HCT116 (cell line): ENCODE measurements at regions not wholly inside any gene's neighbourhood (a gene's known extent, or its start where the extent isn't known, plus 50 kb on each side); places are given as distances from the start of the nearest gene placed in this dataset.

Experiments used
- ATAC-seq: fragments of 200-7000 bp; cut with Tn5 transposase; 2 replicates; pipeline ENCODE4 v1.9.1; 2020; ENCODE audit warnings: mild to moderate bottlenecking, moderate library complexity
- BruUV-seq: library from RNA; stranded (reverse); fragments of 400-500 nt; replicated peaks from 2 replicates; lab custom pipeline; 2021; lab: Mats Ljungman, UMichigan
- CTCF ChIA-PET: fragments of 300-600 bp; sonication (Branson Sonifier 250); formaldehyde crosslinking; loops from one replicate; lab custom pipeline; 2021; ENCODE audit warnings: antibody characterized with exemption; lab: Charles Lee
- POLR2A ChIA-PET: fragments of 300-600, 350-600 bp; sonication (Branson Sonifier 250); formaldehyde crosslinking; loops from one replicate; lab custom pipeline; 2021; ENCODE audit warnings: antibody characterized with exemption; lab: Charles Lee
- RAD21 ChIA-PET, 2 experiments: fragments of 300-600 bp; sonication (Branson Sonifier 250); formaldehyde crosslinking; loops; one replicate each; lab custom pipeline; 2023; ENCODE audit warnings: low total read pairs in 2 of 2; ENCODE audit not compliant: uncharacterized antibody in 2 of 2, unreplicated experiment in 2 of 2, low non-redundant PET in 1 of 2; lab: Charles Lee
- DNase-seq: peaks from one replicate; pipeline ENCODE4 v3.0.0-alpha.2; 2010; ENCODE audit warnings: low read depth, low spot score
- H2AFZ ChIP-seq: fragments of 200-600 bp; shearing (Covaris generic), sonication (generic); 2 replicates; pipeline ENCODE4 v1.6.1; 2017; ENCODE audit warnings: low read depth, mixed run types, mixed read lengths, antibody characterized with exemption, low read length; ENCODE audit not compliant: poor library complexity, severe bottlenecking
- H3K27ac ChIP-seq: 2 replicates; pipeline ENCODE4 v1.5.1; 2012; ENCODE audit warnings: low read depth, low read length
- H3K27me3 ChIP-seq: fragments of 200-600 bp; sonication (generic); 2 replicates; pipeline ENCODE4 v1.6.1; 2016; ENCODE audit warnings: mixed run types, low read length, mixed read lengths; ENCODE audit not compliant: insufficient read depth
- H3K36me3 ChIP-seq, 2 experiments: fragments of 200-500 bp in 1 of 2; fragments of 200-600 bp in 1 of 2; sonication (Bioruptor generic) in 1 of 2; sonication (generic) in 1 of 2; 2 replicates each; pipeline versions ENCODE4 v1.5.1 to v1.6.1; 2014 to 2016; ENCODE audit warnings: low read length in 2 of 2, inconsistent platforms in 1 of 2, mixed read lengths in 1 of 2, mixed run types in 1 of 2; ENCODE audit not compliant: insufficient read depth in 2 of 2, control insufficient read depth in 1 of 2
- H3K4me1 ChIP-seq, 2 experiments: fragments of 200-600 bp in 1 of 2; sonication (generic) in 1 of 2; 2 replicates each; pipeline versions ENCODE4 v1.5.1 to v1.6.1; 2012 to 2017; ENCODE audit warnings: low read length in 2 of 2, inconsistent platforms in 1 of 2, mild to moderate bottlenecking in 1 of 2, mixed read lengths in 1 of 2, mixed run types in 1 of 2, moderate library complexity in 1 of 2; ENCODE audit not compliant: insufficient read depth in 2 of 2, control insufficient read depth in 1 of 2
- H3K4me2 ChIP-seq: fragments of 200-600 bp; sonication (generic); 2 replicates; pipeline ENCODE4 v1.6.1; 2017; ENCODE audit warnings: mixed run types, low read length, mixed read lengths
- H3K4me3 ChIP-seq, 2 experiments: fragments of 200-600 bp in 1 of 2; sonication (generic) in 1 of 2; replicated peaks in 1 of 2; 2 replicates each; pipeline ENCODE4 v1.5.1; 2011 to 2016; ENCODE audit warnings: low read length in 2 of 2, control low read depth in 1 of 2, low read depth in 1 of 2, mild to moderate bottlenecking in 1 of 2, mixed read lengths in 1 of 2, mixed run types in 1 of 2
- H3K79me2 ChIP-seq: fragments of 200-600 bp; sonication (generic); 2 replicates; pipeline ENCODE4 v1.6.1; 2017; ENCODE audit warnings: mild to moderate bottlenecking, mixed run types, low read length, moderate library complexity, mixed read lengths; ENCODE audit not compliant: insufficient read depth
- H3K9ac ChIP-seq: fragments of 200-600 bp; sonication (generic); 2 replicates; pipeline ENCODE4 v1.6.1; 2016; ENCODE audit warnings: low read length, mixed read lengths
- H3K9me2 ChIP-seq: fragments of 200-600 bp; sonication (generic), shearing (Covaris generic); 2 replicates; pipeline ENCODE4 v1.6.1; 2017; ENCODE audit warnings: mixed run types, mild to moderate bottlenecking, moderate library complexity; ENCODE audit not compliant: insufficient read depth
- H3K9me3 ChIP-seq, 2 experiments: fragments of 200-500 bp in 1 of 2; fragments of 200-600 bp in 1 of 2; sonication (Bioruptor generic) in 1 of 2; sonication (generic) in 1 of 2; 2 replicates each; pipeline ENCODE4 v1.6.1; 2014 to 2017; ENCODE audit warnings: low read length in 2 of 2, mixed read lengths in 2 of 2, inconsistent platforms in 1 of 2, low read depth in 1 of 2, mild to moderate bottlenecking in 1 of 2, mixed run types in 1 of 2, moderate library complexity in 1 of 2; ENCODE audit not compliant: control insufficient read depth in 1 of 2, insufficient read depth in 1 of 2
- H4K20me1 ChIP-seq: fragments of 200-600 bp; sonication (generic), shearing (Covaris generic); 2 replicates; pipeline ENCODE4 v1.6.1; 2017; ENCODE audit warnings: mixed run types, mild to moderate bottlenecking, moderate library complexity; ENCODE audit not compliant: insufficient read depth
- CBX3 ChIP-seq: IDR thresholded peaks from 2 replicates; pipeline ENCODE4 v1.6.1; 2012; ENCODE audit warnings: low read depth
- CEBPB ChIP-seq: IDR thresholded peaks from 2 replicates; pipeline ENCODE4 v1.6.1; 2012; ENCODE audit warnings: low read depth
- EGR1 ChIP-seq: IDR thresholded peaks from 2 replicates; pipeline ENCODE4 v1.6.1; 2012; ENCODE audit warnings: low read depth
- ELF1 ChIP-seq: IDR thresholded peaks from 2 replicates; pipeline ENCODE4 v1.6.1; 2012; ENCODE audit warnings: low read depth, borderline replicate concordance
- EZH2 ChIP-seq: fragments of 200-600 bp; sonication (generic); IDR thresholded peaks from 2 replicates; pipeline ENCODE4 v1.6.1; 2017; ENCODE audit warnings: antibody characterized with exemption, mixed run types
- RAD21 ChIP-seq: IDR thresholded peaks from 2 replicates; pipeline ENCODE4 v1.6.1; 2012; ENCODE audit warnings: low read depth, mild to moderate bottlenecking
- SIN3A ChIP-seq: IDR thresholded peaks from 2 replicates; pipeline ENCODE4 v1.6.1; 2012; ENCODE audit warnings: low read depth
- SP1 ChIP-seq: IDR thresholded peaks from 2 replicates; pipeline ENCODE4 v1.6.1; 2012; ENCODE audit warnings: low read depth
- SRF ChIP-seq: IDR thresholded peaks from 2 replicates; pipeline ENCODE4 v1.6.1; 2012; ENCODE audit warnings: low read depth
- ZFX ChIP-seq: fragments of 450-650 bp; IDR thresholded peaks from 2 replicates; pipeline ENCODE4 v1.6.1; 2017
- intact Hi-C: fragments of 100-400 bp; cut with micrococcal nuclease; formaldehyde crosslinking; loops from 2 replicates; pipeline ENCODE4 v1.10.0; 2022
- TF ChIP-seq, protein P1 (sequence below): IDR thresholded peaks from 2 replicates; pipeline ENCODE4 v1.6.1; 2012
- TF ChIP-seq, protein P2 (sequence below): IDR thresholded peaks from 2 replicates; pipeline ENCODE4 v1.6.1; 2012
- TF ChIP-seq, protein P3 (sequence below): IDR thresholded peaks from 2 replicates; pipeline ENCODE4 v1.6.1; 2011; ENCODE audit warnings: mild to moderate bottlenecking, low read length, moderate library complexity; ENCODE audit not compliant: insufficient replicate concordance; ENCODE audit errors: extremely low read depth
- TF ChIP-seq, protein P4 (sequence below): IDR thresholded peaks from 2 replicates; pipeline ENCODE4 v1.6.1; 2012; ENCODE audit warnings: low read depth

DNA sequence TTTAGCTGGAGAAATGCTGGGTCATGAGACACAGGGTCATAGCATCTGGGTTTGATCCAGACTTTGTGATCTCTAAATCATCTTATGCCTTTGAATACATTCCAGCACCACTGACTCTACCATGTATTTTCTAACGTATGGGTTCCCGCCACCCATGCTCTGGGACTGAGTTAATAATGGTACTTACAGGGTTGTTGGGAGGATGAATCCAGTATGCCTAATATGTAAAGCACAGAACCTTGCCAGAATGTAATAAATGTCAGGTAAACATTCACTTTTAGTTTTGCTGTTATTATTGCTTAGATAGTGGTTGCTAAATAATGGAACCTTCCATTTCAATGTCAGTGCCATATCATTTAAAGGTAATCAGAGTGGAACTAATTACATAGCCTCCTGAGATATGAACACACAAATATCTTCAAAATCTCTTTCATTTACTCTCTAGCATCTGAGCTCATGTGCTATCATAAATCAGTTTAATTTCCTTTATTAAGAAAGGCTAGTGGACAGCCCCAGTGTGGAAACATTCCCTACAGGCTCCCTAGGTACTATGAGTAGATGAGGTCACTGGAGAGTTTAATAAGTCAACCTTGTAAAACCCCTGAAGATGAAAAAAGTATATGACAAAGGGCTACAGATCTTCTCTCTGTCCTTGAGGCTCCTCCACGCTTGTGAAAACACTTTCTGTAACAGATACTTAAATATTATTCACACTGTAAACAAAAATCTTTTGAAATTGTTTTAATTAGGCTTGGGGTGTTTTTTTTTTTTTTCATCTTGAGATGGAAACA, 226.6 kb downstream of the ALDH8A1 start:
- Histone ChIP-seq H3K9ac (no peak overlapping the region), H3K79me2 (no peaks in the 10 kb centered on the region), H3K4me1 (no peaks in the 10 kb centered on the region), H3K27me3 (no peaks in the 10 kb centered on the region), H4K20me1 (no peaks in the 10 kb centered on the region), H3K9me3 (no peaks in the 10 kb centered on the region), H2AFZ (no peak overlapping the region), H3K4me3 (no peak overlapping the region), H3K4me2 (no peak overlapping the region), H3K9me2 (no peaks in the 10 kb centered on the region), H3K27ac (no peak overlapping the region), H3K36me3 (no peaks in the 10 kb centered on the region)
- no peak for DNase-seq
- BruUV-seq: no TSS peak
- ATAC-seq: no peak
- ChIA-PET RAD21 (no interaction called here), CTCF (no interaction called here), POLR2A (no interaction called here)
- no peak for TF ChIP-seq CEBPB
- no peak for TF ChIP-seq SRF
- no peak for TF ChIP-seq RAD21
- TF ChIP-seq, protein P1, sequence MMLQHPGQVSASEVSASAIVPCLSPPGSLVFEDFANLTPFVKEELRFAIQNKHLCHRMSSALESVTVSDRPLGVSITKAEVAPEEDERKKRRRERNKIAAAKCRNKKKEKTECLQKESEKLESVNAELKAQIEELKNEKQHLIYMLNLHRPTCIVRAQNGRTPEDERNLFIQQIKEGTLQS: no peak
- TF ChIP-seq, protein P2, sequence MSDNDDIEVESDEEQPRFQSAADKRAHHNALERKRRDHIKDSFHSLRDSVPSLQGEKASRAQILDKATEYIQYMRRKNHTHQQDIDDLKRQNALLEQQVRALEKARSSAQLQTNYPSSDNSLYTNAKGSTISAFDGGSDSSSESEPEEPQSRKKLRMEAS: no peak
- no peak for TF ChIP-seq SIN3A
- TF ChIP-seq ELF1: no peak
- TF ChIP-seq EZH2: no peak
- intact Hi-C loops: no loop called here

DNA sequence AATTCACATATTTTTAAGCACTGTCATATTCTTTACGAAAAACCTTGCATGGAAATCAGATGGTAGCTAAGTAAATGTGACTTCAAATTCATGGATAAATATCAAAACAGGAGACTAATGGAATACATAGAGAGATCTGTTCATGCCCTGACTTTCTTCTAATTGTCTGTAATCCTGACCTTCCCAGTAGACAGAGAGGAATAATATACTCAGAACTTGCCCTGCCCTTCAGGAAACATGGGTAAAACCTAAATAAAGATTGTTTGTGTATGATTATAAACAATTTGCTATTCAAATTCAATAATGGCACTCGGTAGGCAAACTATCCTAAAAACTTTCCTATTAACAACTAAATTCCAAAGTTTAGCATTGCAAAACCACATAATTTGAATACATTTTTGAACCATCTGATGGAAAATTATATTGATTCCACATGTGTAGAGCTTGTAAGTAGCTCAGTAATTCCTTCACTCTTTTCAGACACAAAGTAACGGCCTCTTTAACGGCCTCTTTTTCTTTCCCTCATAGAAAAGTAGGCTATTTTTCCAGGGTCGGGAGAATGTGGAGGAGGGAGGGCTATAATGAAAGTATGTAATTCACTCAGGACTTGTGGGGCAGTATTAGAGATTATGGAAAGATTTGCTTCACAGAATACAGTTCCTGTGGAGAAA, 227.6 kb downstream of the ALDH8A1 start:
- BruUV-seq: no TSS peak
- no peak for ATAC-seq
- no peaks in the 10 kb centered on the region for H3K9me3 ChIP-seq
- H4K20me1 ChIP-seq: no peaks in the 10 kb centered on the region
- H3K4me3 ChIP-seq: no peak overlapping the region
- CTCF ChIA-PET: no interaction called here
- RAD21 ChIA-PET: no interaction called here
- H3K4me1 ChIP-seq: no peaks in the 10 kb centered on the region
- H3K9me2 ChIP-seq: no peaks in the 10 kb centered on the region
- H3K9ac ChIP-seq: no peak overlapping the region
- POLR2A ChIA-PET: interaction anchor here (0.6 kb wide), 1 partner anchor 489 kb away, joined by 3 read pairs; no protein-coding TSS in a partner anchor
- no peaks in the 10 kb centered on the region for H3K27me3 ChIP-seq
- no peak overlapping the region for H3K27ac ChIP-seq
- H2AFZ ChIP-seq: no peak overlapping the region
- no peak overlapping the region for H3K4me2 ChIP-seq
- H3K36me3 ChIP-seq: no peaks in the 10 kb centered on the region
- no peaks in the 10 kb centered on the region for H3K79me2 ChIP-seq
- intact Hi-C loops: no loop called here
- no peak for DNase-seq
- TF ChIP-seq, protein P2: no peak
- TF ChIP-seq CBX3 (no peak), RAD21 (no peak), ZFX (no peak), EGR1 (no peak), SP1 (no peak)
- TF ChIP-seq, protein P3, sequence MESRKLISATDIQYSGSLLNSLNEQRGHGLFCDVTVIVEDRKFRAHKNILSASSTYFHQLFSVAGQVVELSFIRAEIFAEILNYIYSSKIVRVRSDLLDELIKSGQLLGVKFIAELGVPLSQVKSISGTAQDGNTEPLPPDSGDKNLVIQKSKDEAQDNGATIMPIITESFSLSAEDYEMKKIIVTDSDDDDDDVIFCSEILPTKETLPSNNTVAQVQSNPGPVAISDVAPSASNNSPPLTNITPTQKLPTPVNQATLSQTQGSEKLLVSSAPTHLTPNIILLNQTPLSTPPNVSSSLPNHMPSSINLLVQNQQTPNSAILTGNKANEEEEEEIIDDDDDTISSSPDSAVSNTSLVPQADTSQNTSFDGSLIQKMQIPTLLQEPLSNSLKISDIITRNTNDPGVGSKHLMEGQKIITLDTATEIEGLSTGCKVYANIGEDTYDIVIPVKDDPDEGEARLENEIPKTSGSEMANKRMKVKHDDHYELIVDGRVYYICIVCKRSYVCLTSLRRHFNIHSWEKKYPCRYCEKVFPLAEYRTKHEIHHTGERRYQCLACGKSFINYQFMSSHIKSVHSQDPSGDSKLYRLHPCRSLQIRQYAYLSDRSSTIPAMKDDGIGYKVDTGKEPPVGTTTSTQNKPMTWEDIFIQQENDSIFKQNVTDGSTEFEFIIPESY: no peak
- TF ChIP-seq, protein P4, sequence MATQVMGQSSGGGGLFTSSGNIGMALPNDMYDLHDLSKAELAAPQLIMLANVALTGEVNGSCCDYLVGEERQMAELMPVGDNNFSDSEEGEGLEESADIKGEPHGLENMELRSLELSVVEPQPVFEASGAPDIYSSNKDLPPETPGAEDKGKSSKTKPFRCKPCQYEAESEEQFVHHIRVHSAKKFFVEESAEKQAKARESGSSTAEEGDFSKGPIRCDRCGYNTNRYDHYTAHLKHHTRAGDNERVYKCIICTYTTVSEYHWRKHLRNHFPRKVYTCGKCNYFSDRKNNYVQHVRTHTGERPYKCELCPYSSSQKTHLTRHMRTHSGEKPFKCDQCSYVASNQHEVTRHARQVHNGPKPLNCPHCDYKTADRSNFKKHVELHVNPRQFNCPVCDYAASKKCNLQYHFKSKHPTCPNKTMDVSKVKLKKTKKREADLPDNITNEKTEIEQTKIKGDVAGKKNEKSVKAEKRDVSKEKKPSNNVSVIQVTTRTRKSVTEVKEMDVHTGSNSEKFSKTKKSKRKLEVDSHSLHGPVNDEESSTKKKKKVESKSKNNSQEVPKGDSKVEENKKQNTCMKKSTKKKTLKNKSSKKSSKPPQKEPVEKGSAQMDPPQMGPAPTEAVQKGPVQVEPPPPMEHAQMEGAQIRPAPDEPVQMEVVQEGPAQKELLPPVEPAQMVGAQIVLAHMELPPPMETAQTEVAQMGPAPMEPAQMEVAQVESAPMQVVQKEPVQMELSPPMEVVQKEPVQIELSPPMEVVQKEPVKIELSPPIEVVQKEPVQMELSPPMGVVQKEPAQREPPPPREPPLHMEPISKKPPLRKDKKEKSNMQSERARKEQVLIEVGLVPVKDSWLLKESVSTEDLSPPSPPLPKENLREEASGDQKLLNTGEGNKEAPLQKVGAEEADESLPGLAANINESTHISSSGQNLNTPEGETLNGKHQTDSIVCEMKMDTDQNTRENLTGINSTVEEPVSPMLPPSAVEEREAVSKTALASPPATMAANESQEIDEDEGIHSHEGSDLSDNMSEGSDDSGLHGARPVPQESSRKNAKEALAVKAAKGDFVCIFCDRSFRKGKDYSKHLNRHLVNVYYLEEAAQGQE: no peak
